ENCODE measurements at regions not wholly inside any gene's neighbourhood (a gene's known extent, or its start where the extent isn't known, plus 50 kb on each side); places are given as distances from the start of the nearest gene placed in this dataset.

- TF ChIP-seq CTCF (IDR thresholded peaks at IDR 0.05) (no peak), MAX (IDR thresholded peaks at IDR 0.05; ENCODE audit: low read depth) (no peak), RAD21 (IDR thresholded peaks at IDR 0.05; ENCODE audit: low read length) (no peak), EP300 (IDR thresholded peaks at IDR 0.05; ENCODE audit: borderline replicate concordance in 1 of 2, low read depth in 1 of 2, low read length in 1 of 2) (no peak), GABPA (IDR thresholded peaks at IDR 0.05; ENCODE audit: low read depth) (no peak), FOXM1 (IDR thresholded peaks at IDR 0.05; ENCODE audit: low read depth) (no peak), RXRA (IDR thresholded peaks at IDR 0.05; ENCODE audit: borderline replicate concordance, low read depth) (no peak), YY1 (IDR thresholded peaks at IDR 0.05; ENCODE audit: low read depth) (no peak)
Measured at GRCh38 chr18:54503131-54503894, 87.7 kb upstream of the DYNAP start.

Data from SK-N-SH (cell line).